Brain microvascular endothelial cell (primary cell): ENCODE measurements at regions not wholly inside any gene's neighbourhood (a gene's known extent, or its start where the extent isn't known, plus 50 kb on each side); places are given as distances from the start of the nearest gene placed in this dataset.

Experiments
- DNase-seq: peaks from one replicate; pipeline ENCODE4 v3.0.0-alpha.2; 2020
- H3K27ac ChIP-seq: fragments of 250-450 bp; sonication (Bioruptor Pico); 2 replicates; pipeline ENCODE4 v1.5.1; 2020; ENCODE audit warnings: mild to moderate bottlenecking, moderate library complexity
- H3K27me3 ChIP-seq: fragments of 250-450 bp; sonication (Bioruptor Pico); replicated peaks from 2 replicates; pipeline ENCODE4 v1.5.1; 2020; ENCODE audit warnings: mild to moderate bottlenecking
- H3K36me3 ChIP-seq: fragments of 250-450 bp; sonication (Bioruptor Pico); replicated peaks from 2 replicates; pipeline ENCODE4 v1.5.1; 2020; ENCODE audit warnings: mild to moderate bottlenecking
- H3K4me3 ChIP-seq: 2 replicates; pipeline ENCODE4 v1.5.1; 2011; ENCODE audit warnings: low read depth, mild to moderate bottlenecking, control low read depth, low read length, moderate library complexity
- CTCF ChIP-seq: IDR thresholded peaks from 2 replicates; pipeline ENCODE4 v1.5.1; 2011; ENCODE audit warnings: low read depth, mild to moderate bottlenecking, moderate library complexity, low read length, control low read depth, inconsistent platforms; ENCODE audit errors: missing control alignments
- in situ Hi-C: cut with HindIII; loops from 2 replicates; pipeline ENCODE4 v1.10.0; 2017; ENCODE audit warnings: low sequenced_read_pairs, low pct_ligation_motif_present

- no peak for TF ChIP-seq CTCF
- Histone ChIP-seq H3K4me3 (no peak overlapping the region), H3K27ac (no peak overlapping the region), H3K36me3 (no peaks in the 10 kb centered on the region), H3K27me3 (no peaks in the 10 kb centered on the region)
- in situ Hi-C loops: no loop called here
- no peak for DNase-seq
These were observed 127.6 kb upstream of the F3 start for GRCh38 chr1:94669198-94669597.

DNA sequence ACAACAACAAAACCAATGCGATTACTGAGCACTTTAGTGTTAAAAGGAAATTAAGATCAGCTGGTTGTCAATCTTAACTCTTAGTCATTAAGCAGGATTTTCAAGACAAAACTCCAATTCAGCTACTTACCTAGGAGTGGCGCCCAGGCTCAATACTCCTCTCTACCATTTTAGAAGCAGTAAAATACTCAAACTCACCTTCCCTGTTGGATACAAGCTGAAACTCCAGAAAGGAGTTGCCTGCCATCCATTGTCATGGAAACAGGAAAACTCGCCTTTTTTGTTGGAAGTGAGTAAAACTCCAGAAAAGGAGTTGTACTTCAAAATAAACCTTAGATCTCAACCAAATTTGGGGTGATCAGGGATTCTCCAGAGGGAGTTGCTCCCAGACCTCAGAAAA is 127.0 kb upstream of the F3 start:
- no peaks in the 10 kb centered on the region for H3K27me3 ChIP-seq
- DNase-seq: no peak
- no peak for TF ChIP-seq CTCF
- in situ Hi-C loops: no loop called here
- no peaks in the 10 kb centered on the region for H3K36me3 ChIP-seq
- no peak overlapping the region for H3K27ac ChIP-seq
- H3K4me3 ChIP-seq: no peak overlapping the region

GRCh38 chr1:94667818-94668217 is 126.3 kb upstream of the F3 start:
- no peak overlapping the region for H3K4me3 ChIP-seq
- no peak for DNase-seq
- in situ Hi-C loops: no loop called here
- H3K36me3 ChIP-seq: no peaks in the 10 kb centered on the region
- no peak overlapping the region for H3K27ac ChIP-seq
- H3K27me3 ChIP-seq: no peaks in the 10 kb centered on the region
- TF ChIP-seq CTCF: no peak

- H3K4me3 ChIP-seq: no peak overlapping the region
- no peak overlapping the region for H3K27ac ChIP-seq
- no peak for DNase-seq
- H3K27me3 ChIP-seq: no peaks in the 10 kb centered on the region
- no peaks in the 10 kb centered on the region for H3K36me3 ChIP-seq
- TF ChIP-seq CTCF: no peak
- in situ Hi-C loops: no loop called here
These were observed 125.2 kb upstream of the F3 start for GRCh38 chr1:94666797-94667196.

GRCh38 chr1:94661431-94661932 is 119.9 kb upstream of the F3 start:
- no peaks in the 10 kb centered on the region for H3K36me3 ChIP-seq
- in situ Hi-C loops: no loop called here

More at GRCh38 chr1:94661431-94661932, 119.9 kb upstream of the F3 start:
- Histone ChIP-seq H3K27me3 (no peaks in the 10 kb centered on the region), H3K27ac (no peak overlapping the region), H3K4me3 (no peak overlapping the region)
- DNase-seq: no peak
- TF ChIP-seq CTCF: no peak
